ENCODE measurements at regions not wholly inside any gene's neighbourhood (a gene's known extent, or its start where the extent isn't known, plus 50 kb on each side); places are given as distances from the start of the nearest gene placed in this dataset.

- ChIA-PET POLR2A (no interaction called here), CTCF (interaction anchor here (1.3 kb wide), 1 partner anchor 9 kb away, joined by 4 read pairs; no protein-coding TSS in a partner anchor)
- Histone ChIP-seq H3K27ac (ENCODE audit: insufficient read depth in 1 of 2, low read depth in 1 of 2, low read length in 2 of 2, poor library complexity in 1 of 2, severe bottlenecking in 2 of 2) (no peak overlapping the region), H3K4me1 (ENCODE audit: control extremely low read depth in 1 of 4, control insufficient read depth in 4 of 4, insufficient read depth in 4 of 4, low read length in 3 of 4) (peaks cover 0 to 7% (median 2%) of the 10 kb centered on the region in 4 experiments), H3K27me3 (replicated peaks in 2 of 5; ENCODE audit: control insufficient read depth in 4 of 5, insufficient read depth in 5 of 5, low read length in 4 of 5) (no peaks in the 10 kb centered on the region), H3K4me3 (ENCODE audit: control insufficient read depth in 1 of 7, extremely low read depth in 1 of 7, insufficient read depth in 4 of 7, low read depth in 2 of 7, low read length in 6 of 7) (no peak overlapping the region), H3K36me3 (ENCODE audit: control insufficient read depth in 4 of 4, insufficient read depth in 4 of 4, low read length in 3 of 4) (no peaks in the 10 kb centered on the region), H3K9me3 (ENCODE audit: control extremely low read depth in 1 of 5, control insufficient read depth in 4 of 5, insufficient read depth in 2 of 5, low read depth in 1 of 5, low read length in 4 of 5) (peaks cover 0 to 3% (median 0%) of the 10 kb centered on the region in 5 experiments)
- DNase-seq: no peak
- 91% methylated on average over 5 of the region's 6 CpGs for WGBS (ENCODE audit: insufficient coverage)
Measured at GRCh38 chr2:128557069-128557468, 238.4 kb upstream of the HS6ST1 start.

- no peaks in the 10 kb centered on the region for H3K36me3 ChIP-seq (ENCODE audit: control insufficient read depth in 4 of 4, insufficient read depth in 4 of 4, low read length in 3 of 4)
- 96% methylated on average over 3 of the region's 4 CpGs for WGBS (ENCODE audit: insufficient coverage)
Measured at GRCh38 chr2:128557831-128558241, 239.2 kb upstream of the HS6ST1 start.

DNA sequence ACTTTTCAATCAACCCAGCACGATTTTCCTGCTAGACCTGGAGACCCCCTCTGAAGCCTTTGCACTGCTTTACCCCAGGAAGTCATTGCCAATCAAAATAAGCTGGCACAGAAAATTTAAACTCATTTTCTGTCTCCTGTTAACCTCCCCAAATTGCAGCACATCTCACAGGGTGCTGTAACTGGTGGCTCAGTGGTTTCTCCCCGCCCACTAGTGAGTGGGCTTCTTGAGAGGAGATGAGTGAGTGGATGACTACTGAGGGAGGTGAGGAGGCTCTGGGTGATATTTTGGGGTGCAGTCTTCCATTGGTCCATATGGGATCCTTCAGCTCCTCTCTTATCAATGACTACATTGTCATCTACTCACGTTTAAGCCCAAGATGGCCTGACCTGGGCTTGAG is 239.8 kb upstream of the HS6ST1 start:
- H3K27me3 ChIP-seq (replicated peaks in 2 of 5; ENCODE audit: control insufficient read depth in 4 of 5, insufficient read depth in 5 of 5, low read length in 4 of 5): no peaks in the 10 kb centered on the region
- H3K36me3 ChIP-seq (ENCODE audit: control insufficient read depth in 4 of 4, insufficient read depth in 4 of 4, low read length in 3 of 4): no peaks in the 10 kb centered on the region
- no peak overlapping the region for H3K4me3 ChIP-seq (ENCODE audit: control insufficient read depth in 1 of 7, extremely low read depth in 1 of 7, insufficient read depth in 4 of 7, low read depth in 2 of 7, low read length in 6 of 7)
- H3K4me1 ChIP-seq (ENCODE audit: control extremely low read depth in 1 of 4, control insufficient read depth in 4 of 4, insufficient read depth in 4 of 4, low read length in 3 of 4): peaks cover 0 to 5% (median 0%) of the 10 kb centered on the region in 4 experiments
- H3K9me3 ChIP-seq (ENCODE audit: control extremely low read depth in 1 of 5, control insufficient read depth in 4 of 5, insufficient read depth in 2 of 5, low read depth in 1 of 5, low read length in 4 of 5): peaks cover 0 to 3% (median 0%) of the 10 kb centered on the region in 5 experiments
- ChIA-PET POLR2A (no interaction called here), CTCF (no interaction called here)
- WGBS (ENCODE audit: insufficient coverage): 100% methylated on average over 3 of the region's 3 CpGs
- no peak overlapping the region for H3K27ac ChIP-seq (ENCODE audit: insufficient read depth in 1 of 2, low read depth in 1 of 2, low read length in 2 of 2, poor library complexity in 1 of 2, severe bottlenecking in 2 of 2)
- DNase-seq: no peak

More at GRCh38 chr2:128557831-128558241, 239.2 kb upstream of the HS6ST1 start:
- Histone ChIP-seq H3K9me3 (ENCODE audit: control extremely low read depth in 1 of 5, control insufficient read depth in 4 of 5, insufficient read depth in 2 of 5, low read depth in 1 of 5, low read length in 4 of 5) (peaks cover 0 to 3% (median 0%) of the 10 kb centered on the region in 5 experiments), H3K4me3 (ENCODE audit: control insufficient read depth in 1 of 7, extremely low read depth in 1 of 7, insufficient read depth in 4 of 7, low read depth in 2 of 7, low read length in 6 of 7) (no peak overlapping the region), H3K27ac (ENCODE audit: insufficient read depth in 1 of 2, low read depth in 1 of 2, low read length in 2 of 2, poor library complexity in 1 of 2, severe bottlenecking in 2 of 2) (no peak overlapping the region), H3K4me1 (ENCODE audit: control extremely low read depth in 1 of 4, control insufficient read depth in 4 of 4, insufficient read depth in 4 of 4, low read length in 3 of 4) (peaks cover 0 to 4% (median under 1%) of the 10 kb centered on the region in 4 experiments), H3K27me3 (replicated peaks in 2 of 5; ENCODE audit: control insufficient read depth in 4 of 5, insufficient read depth in 5 of 5, low read length in 4 of 5) (no peaks in the 10 kb centered on the region)
- ChIA-PET POLR2A (no interaction called here), CTCF (no interaction called here)
- DNase-seq: no peak

- Histone ChIP-seq H3K4me3 (ENCODE audit: control insufficient read depth in 1 of 7, extremely low read depth in 1 of 7, insufficient read depth in 4 of 7, low read depth in 2 of 7, low read length in 6 of 7) (no peak overlapping the region), H3K27me3 (replicated peaks in 2 of 5; ENCODE audit: control insufficient read depth in 4 of 5, insufficient read depth in 5 of 5, low read length in 4 of 5) (no peaks in the 10 kb centered on the region), H3K4me1 (ENCODE audit: control extremely low read depth in 1 of 4, control insufficient read depth in 4 of 4, insufficient read depth in 4 of 4, low read length in 3 of 4) (peaks cover 0 to 5% (median 0%) of the 10 kb centered on the region in 4 experiments), H3K27ac (ENCODE audit: insufficient read depth in 1 of 2, low read depth in 1 of 2, low read length in 2 of 2, poor library complexity in 1 of 2, severe bottlenecking in 2 of 2) (no peak overlapping the region), H3K9me3 (ENCODE audit: control extremely low read depth in 1 of 5, control insufficient read depth in 4 of 5, insufficient read depth in 2 of 5, low read depth in 1 of 5, low read length in 4 of 5) (peaks cover 0 to 3% (median 0%) of the 10 kb centered on the region in 5 experiments), H3K36me3 (ENCODE audit: control insufficient read depth in 4 of 4, insufficient read depth in 4 of 4, low read length in 3 of 4) (no peaks in the 10 kb centered on the region)
- ChIA-PET CTCF (no interaction called here), POLR2A (no interaction called here)
- DNase-seq: no peak
- WGBS (ENCODE audit: insufficient coverage): 100% methylated on average over 9 of the region's 11 CpGs
Measured at GRCh38 chr2:128558895-128559532, 240.3 kb upstream of the HS6ST1 start.

- Histone ChIP-seq H3K36me3 (ENCODE audit: control insufficient read depth in 4 of 4, insufficient read depth in 4 of 4, low read length in 3 of 4) (no peaks in the 10 kb centered on the region), H3K4me3 (ENCODE audit: control insufficient read depth in 1 of 7, extremely low read depth in 1 of 7, insufficient read depth in 4 of 7, low read depth in 2 of 7, low read length in 6 of 7) (no peak overlapping the region), H3K4me1 (ENCODE audit: control extremely low read depth in 1 of 4, control insufficient read depth in 4 of 4, insufficient read depth in 4 of 4, low read length in 3 of 4) (peaks cover 0 to 5% (median 0%) of the 10 kb centered on the region in 4 experiments), H3K27ac (ENCODE audit: insufficient read depth in 1 of 2, low read depth in 1 of 2, low read length in 2 of 2, poor library complexity in 1 of 2, severe bottlenecking in 2 of 2) (no peak overlapping the region), H3K9me3 (ENCODE audit: control extremely low read depth in 1 of 5, control insufficient read depth in 4 of 5, insufficient read depth in 2 of 5, low read depth in 1 of 5, low read length in 4 of 5) (no peaks in the 10 kb centered on the region), H3K27me3 (replicated peaks in 2 of 5; ENCODE audit: control insufficient read depth in 4 of 5, insufficient read depth in 5 of 5, low read length in 4 of 5) (no peaks in the 10 kb centered on the region)
- 98% methylated on average over 15 of the region's 18 CpGs for WGBS (ENCODE audit: insufficient coverage)
- CTCF ChIA-PET: no interaction called here
- no peak for DNase-seq
- POLR2A ChIA-PET: no interaction called here
Measured at GRCh38 chr2:128559533-128560515, 241.2 kb upstream of the HS6ST1 start.

GRCh38 chr2:128560718-128561117 is 242.1 kb upstream of the HS6ST1 start:
- Histone ChIP-seq H3K9me3 (ENCODE audit: control extremely low read depth in 1 of 5, control insufficient read depth in 4 of 5, insufficient read depth in 2 of 5, low read depth in 1 of 5, low read length in 4 of 5) (no peaks in the 10 kb centered on the region), H3K27ac (ENCODE audit: insufficient read depth in 1 of 2, low read depth in 1 of 2, low read length in 2 of 2, poor library complexity in 1 of 2, severe bottlenecking in 2 of 2) (no peak overlapping the region), H3K4me3 (ENCODE audit: control insufficient read depth in 1 of 7, extremely low read depth in 1 of 7, insufficient read depth in 4 of 7, low read depth in 2 of 7, low read length in 6 of 7) (no peak overlapping the region), H3K27me3 (replicated peaks in 2 of 5; ENCODE audit: control insufficient read depth in 4 of 5, insufficient read depth in 5 of 5, low read length in 4 of 5) (no peaks in the 10 kb centered on the region), H3K36me3 (ENCODE audit: control insufficient read depth in 4 of 4, insufficient read depth in 4 of 4, low read length in 3 of 4) (no peaks in the 10 kb centered on the region), H3K4me1 (ENCODE audit: control extremely low read depth in 1 of 4, control insufficient read depth in 4 of 4, insufficient read depth in 4 of 4, low read length in 3 of 4) (peaks cover 0 to 5% (median 0%) of the 10 kb centered on the region in 4 experiments)
- DNase-seq: no peak
- ChIA-PET POLR2A (no interaction called here), CTCF (no interaction called here)
- 97% methylated on average over 3 of the region's 4 CpGs for WGBS (ENCODE audit: insufficient coverage)
